GM12878 (cell line): ENCODE measurements at regions not wholly inside any gene's neighbourhood (a gene's known extent, or its start where the extent isn't known, plus 50 kb on each side); places are given as distances from the start of the nearest gene placed in this dataset.

Experiments used
- ATAC-seq: fragments of 200-7000 bp; cut with Tn5 transposase; 3 replicates; pipeline ENCODE4 v1.9.1; 2020; ENCODE audit warnings: mild to moderate bottlenecking, moderate library complexity
- BruUV-seq: library from RNA; stranded (reverse); fragments of 400-500 nt; replicated peaks from 2 replicates; lab custom pipeline; 2021; lab: Mats Ljungman, UMichigan
- CTCF ChIA-PET: fragments of 300-600 bp; sonication (Branson Sonifier 250); formaldehyde crosslinking; extraction: SDS; loops from one replicate; lab custom pipeline; 2021; ENCODE audit warnings: inconsistent platforms; lab: Yijun Ruan, JAX
- POLR2A ChIA-PET: fragments of 350-600 bp; formaldehyde crosslinking; extraction: SDS; loops from one replicate; lab custom pipeline; 2021; ENCODE audit warnings: inconsistent platforms; lab: Charles Lee
- RAD21 ChIA-PET: fragments of 300-600 bp; sonication (Branson Sonifier 250); formaldehyde crosslinking; loops from one replicate; lab custom pipeline; 2023; ENCODE audit warnings: antibody characterized with exemption; ENCODE audit not compliant: unreplicated experiment; lab: Charles Lee
- SMC1A ChIA-PET: fragments of 300-600 bp; sonication (Branson Sonifier 250); formaldehyde crosslinking; loops from one replicate; lab custom pipeline; 2023; ENCODE audit not compliant: unreplicated experiment, uncharacterized antibody; lab: Charles Lee
- DNase-seq: peaks from one replicate; pipeline ENCODE4 v3.0.0-alpha.2; 2011; ENCODE audit warnings: low read depth, low spot score
- FAIRE-seq: peaks from 3 replicates; lab custom pipeline; 2011; peaks lifted over from hg19 to GRCh38; lab: Jason Lieb, UNC
- H2AFZ ChIP-seq: 2 replicates; pipeline ENCODE4 v1.6.0; 2011; ENCODE audit warnings: low read depth, low read length, control low read depth; ENCODE audit not compliant: control insufficient read depth
- H3K27ac ChIP-seq: 2 replicates; pipeline ENCODE4 v1.5.1; 2011; ENCODE audit warnings: control low read depth; ENCODE audit not compliant: control insufficient read depth, insufficient read depth
- H3K27me3 ChIP-seq, 2 experiments: replicated peaks in 1 of 2; 2 replicates each; pipeline versions ENCODE4 v1.6.0 to v1.6.1; 2011; ENCODE audit warnings: low read length in 1 of 2; ENCODE audit not compliant: control insufficient read depth in 2 of 2, insufficient read depth in 2 of 2
- H3K36me3 ChIP-seq, 2 experiments: 2 replicates each; pipeline ENCODE4 v1.5.1; 2011; ENCODE audit warnings: low read length in 1 of 2; ENCODE audit not compliant: control insufficient read depth in 2 of 2, insufficient read depth in 2 of 2
- H3K4me1 ChIP-seq: 2 replicates; pipeline ENCODE4 v1.6.1; 2011; ENCODE audit warnings: mild to moderate bottlenecking, low read length, moderate library complexity, mixed read lengths; ENCODE audit not compliant: control insufficient read depth, insufficient read depth
- H3K4me2 ChIP-seq: 2 replicates; pipeline ENCODE4 v1.6.0; 2011; ENCODE audit warnings: control low read depth; ENCODE audit not compliant: control insufficient read depth, insufficient read depth
- H3K4me3 ChIP-seq: fragments of 200-600 bp; sonication (generic); 2 replicates; pipeline ENCODE4 v1.5.1; 2016
- H3K79me2 ChIP-seq: 2 replicates; pipeline ENCODE4 v1.6.0; 2011; ENCODE audit warnings: low read length; ENCODE audit not compliant: control insufficient read depth, insufficient read depth
- H3K9ac ChIP-seq: 2 replicates; pipeline ENCODE4 v1.8.0; 2011; ENCODE audit warnings: low read length, control low read depth, mixed read lengths; ENCODE audit not compliant: control insufficient read depth, insufficient read depth
- H3K9me3 ChIP-seq: replicated peaks from 3 replicates; pipeline ENCODE4 v1.5.1; 2011; ENCODE audit warnings: mild to moderate bottlenecking, low read length; ENCODE audit not compliant: control insufficient read depth, insufficient read depth
- H4K20me1 ChIP-seq: 2 replicates; pipeline ENCODE4 v1.6.0; 2011; ENCODE audit not compliant: control insufficient read depth, insufficient read depth
- CREM ChIP-seq: IDR thresholded peaks from 2 replicates; pipeline ENCODE4 v1.6.1; 2014; ENCODE audit warnings: antibody characterized with exemption, low read depth
- TCF3 ChIP-seq: IDR thresholded peaks from 2 replicates; pipeline ENCODE4 v1.6.1; 2012; ENCODE audit warnings: low read depth, mild to moderate bottlenecking, low read length, borderline replicate concordance; ENCODE audit not compliant: insufficient read depth
- TCF7 ChIP-seq: IDR thresholded peaks from 2 replicates; pipeline ENCODE4 v1.6.1; 2014; ENCODE audit warnings: antibody characterized with exemption, borderline replicate concordance
- WGBS: methylation state at CpG from one replicate; pipeline ENCODE4 v1.1.6; 2016; ENCODE audit warnings: low lambda C conversion rate; ENCODE audit not compliant: insufficient replicate concordance, insufficient coverage; ENCODE audit errors: missing lambda C conversion rate; 5-methylcytosine and 5-hydroxymethylcytosine counted together
- in situ Hi-C: fragments of 300-500 bp; cut with MboI; formaldehyde crosslinking; loops from 9 replicates; pipeline ENCODE4 v1.14.3; 2018; ENCODE audit warnings: mixed read lengths
- intact Hi-C: fragments of 100-400 bp; cut with micrococcal nuclease; formaldehyde crosslinking; loops from one replicate; pipeline ENCODE4 v1.14.2; 2022; ENCODE audit not compliant: unreplicated experiment
- TF ChIP-seq, protein P1 (sequence below): IDR thresholded peaks from 2 replicates; pipeline ENCODE4 v1.6.1; 2011; ENCODE audit warnings: low read depth, low read length, improper control_type of control experiment, borderline replicate concordance

DNA sequence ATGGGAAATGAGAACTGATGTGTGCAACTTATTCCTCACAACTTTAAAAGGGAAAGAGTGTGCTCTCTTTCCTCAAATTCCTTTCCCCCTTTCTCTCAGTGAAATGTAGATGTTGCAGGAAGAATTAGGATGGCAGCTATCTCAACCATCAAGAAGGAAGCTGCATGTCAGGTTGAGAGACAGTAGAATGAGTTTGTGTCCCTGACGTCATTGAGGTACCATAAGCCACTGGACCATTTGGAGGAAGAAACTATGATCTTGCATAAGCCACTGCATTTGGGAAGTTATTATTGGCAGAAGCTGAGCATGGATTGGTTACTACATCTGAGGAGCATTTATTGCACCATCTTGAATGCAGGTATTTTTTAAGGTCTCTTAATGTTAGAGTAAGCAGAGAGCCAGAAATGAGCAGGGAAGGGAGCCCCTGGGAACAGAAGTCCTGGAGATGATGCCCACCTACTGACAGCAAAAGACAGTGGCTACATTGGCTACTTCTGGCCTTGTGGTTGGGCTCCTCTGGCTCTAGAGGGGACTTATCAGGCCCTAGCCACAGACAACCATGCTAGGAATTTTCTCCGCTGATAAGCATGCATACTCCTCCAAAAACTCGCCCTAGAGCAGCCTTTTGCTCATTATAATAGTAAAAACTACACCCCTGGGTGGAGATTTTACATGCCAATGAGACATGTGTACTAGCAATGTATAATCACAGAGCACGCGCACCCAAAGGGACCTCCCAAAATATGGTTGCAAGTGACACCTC is 249.0 kb upstream of the SALL1 start:
- FAIRE-seq (no peak), DNase-seq (no peak)
- intact Hi-C loops, result loop anchor here (10.0 kb wide), 1 partner anchor 175 kb away; no protein-coding TSS in a partner anchor
- H3K4me1 ChIP-seq, result no peaks in the 10 kb centered on the region
- no TSS peak for BruUV-seq
- in situ Hi-C loops, result no loop called here
- TF ChIP-seq CREM, result no peak
- TF ChIP-seq, protein P1, sequence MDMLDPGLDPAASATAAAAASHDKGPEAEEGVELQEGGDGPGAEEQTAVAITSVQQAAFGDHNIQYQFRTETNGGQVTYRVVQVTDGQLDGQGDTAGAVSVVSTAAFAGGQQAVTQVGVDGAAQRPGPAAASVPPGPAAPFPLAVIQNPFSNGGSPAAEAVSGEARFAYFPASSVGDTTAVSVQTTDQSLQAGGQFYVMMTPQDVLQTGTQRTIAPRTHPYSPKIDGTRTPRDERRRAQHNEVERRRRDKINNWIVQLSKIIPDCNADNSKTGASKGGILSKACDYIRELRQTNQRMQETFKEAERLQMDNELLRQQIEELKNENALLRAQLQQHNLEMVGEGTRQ, result no peak
- TF ChIP-seq, all 136 proteins: peak for 0
- no peak for ATAC-seq
- Histone ChIP-seq H3K36me3 (no peaks in the 10 kb centered on the region), H3K27ac (no peak overlapping the region), H3K4me2 (no peak overlapping the region), H3K9me3 (no peaks in the 10 kb centered on the region), H3K9ac (no peak overlapping the region), H3K79me2 (no peaks in the 10 kb centered on the region), H3K4me3 (no peak overlapping the region), H3K27me3 (no peaks in the 10 kb centered on the region), H4K20me1 (no peaks in the 10 kb centered on the region), H2AFZ (no peak overlapping the region)
- ChIA-PET RAD21 (no interaction called here), CTCF (no interaction called here), POLR2A (no interaction called here), SMC1A (interaction anchor here (0.8 kb wide), 1 partner anchor 156 kb away, joined by 3 read pairs; no protein-coding TSS in a partner anchor)
- 39% methylated on average over 5 of the region's 5 CpGs for WGBS

DNA sequence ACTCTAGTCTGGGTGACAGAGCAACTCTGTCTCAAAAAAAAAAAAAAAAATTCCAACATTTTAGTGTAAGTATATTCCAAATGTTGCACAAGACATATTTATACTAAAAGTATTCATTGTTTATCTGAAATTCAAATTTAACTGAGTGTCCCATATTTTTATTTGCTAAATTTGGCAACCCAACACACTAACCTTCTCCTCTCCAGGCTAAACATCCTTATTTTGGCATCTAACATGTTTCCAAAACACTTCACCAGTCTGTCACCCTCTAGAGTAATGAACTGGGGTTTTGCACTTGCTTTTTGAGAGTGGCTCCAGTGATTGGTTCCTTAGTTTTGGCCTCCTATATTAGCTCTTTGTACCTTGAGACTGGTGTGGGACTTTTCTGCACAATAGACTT is 243.4 kb upstream of the SALL1 start:
- Histone ChIP-seq H3K79me2 (no peaks in the 10 kb centered on the region), H3K4me1 (no peaks in the 10 kb centered on the region), H3K9me3 (no peaks in the 10 kb centered on the region), H4K20me1 (no peaks in the 10 kb centered on the region), H2AFZ (no peak overlapping the region), H3K4me3 (no peak overlapping the region), H3K27ac (no peak overlapping the region), H3K9ac (no peak overlapping the region), H3K27me3 (no peaks in the 10 kb centered on the region), H3K36me3 (no peaks in the 10 kb centered on the region), H3K4me2 (no peak overlapping the region)
- no TSS peak for BruUV-seq
- FAIRE-seq (no peak), ATAC-seq (no peak), DNase-seq (no peak)
- POLR2A ChIA-PET, result no interaction called here
- in situ Hi-C loops (no loop called here), intact Hi-C loops (no loop called here)
- TF ChIP-seq TCF7 (no peak), TCF3 (no peak)
- CTCF ChIA-PET, result interaction anchor here (0.6 kb wide), 1 partner anchor 910 kb away, joined by 3 read pairs; no protein-coding TSS in a partner anchor
- SMC1A ChIA-PET, result no interaction called here
- RAD21 ChIA-PET, result interaction anchor here (0.7 to 1.2 kb wide), 2 partner anchors 11 to 23 kb away, joined by 3 to 4 read pairs; no protein-coding TSS in a partner anchor
